HEK293T (cell line): ENCODE measurements at regions not wholly inside any gene's neighbourhood (a gene's known extent, or its start where the extent isn't known, plus 50 kb on each side); places are given as distances from the start of the nearest gene placed in this dataset.
"Not testable (repeated sequence)": the region's sequence is repeated elsewhere in the genome, so short reads cannot be mapped to it uniquely, and the experiment has no call there.

Experiments used
- CTCF ChIA-PET: fragments of 350-600 bp; formaldehyde crosslinking; extraction: SDS; loops from one replicate; lab custom pipeline; 2021; ENCODE audit warnings: antibody characterized with exemption, inconsistent platforms; lab: Yijun Ruan, JAX
- POLR2A ChIA-PET: fragments of 350-600 bp; formaldehyde crosslinking; extraction: SDS; loops from one replicate; lab custom pipeline; 2020; ENCODE audit warnings: antibody characterized with exemption, inconsistent platforms; lab: Yijun Ruan, JAX
- DNase-seq: peaks from one replicate; pipeline ENCODE4 v3.0.0; 2012; ENCODE audit warnings: mixed read lengths; ENCODE audit errors: extremely low spot score
- ARNT ChIP-seq: fragments of 450-650 bp; IDR thresholded peaks from 2 replicates; pipeline ENCODE4 v1.6.1; 2017; ENCODE audit warnings: mild to moderate bottlenecking
- BHLHE40 ChIP-seq: fragments of 450-650 bp; IDR thresholded peaks from 2 replicates; pipeline ENCODE4 v1.6.1; 2016; ENCODE audit warnings: mild to moderate bottlenecking, moderate library complexity, borderline replicate concordance
- CTBP1 ChIP-seq: fragments of 450-650 bp; IDR thresholded peaks from 2 replicates; pipeline ENCODE4 v1.6.1; 2016; ENCODE audit warnings: borderline replicate concordance
- ELF4 ChIP-seq: fragments of 450-650 bp; IDR thresholded peaks from 2 replicates; pipeline ENCODE4 v1.6.1; 2017; ENCODE audit warnings: antibody characterized with exemption
- FOXA1 ChIP-seq: fragments of 450-650 bp; IDR thresholded peaks from 2 replicates; pipeline ENCODE4 v1.6.1; 2016; ENCODE audit warnings: mild to moderate bottlenecking
- FOXK2 ChIP-seq: fragments of 450-650 bp; IDR thresholded peaks from 2 replicates; pipeline ENCODE4 v1.6.1; 2016; ENCODE audit warnings: mild to moderate bottlenecking
- FOXM1 ChIP-seq: fragments of 450-650 bp; IDR thresholded peaks from 2 replicates; pipeline ENCODE4 v1.6.1; 2017; ENCODE audit warnings: mild to moderate bottlenecking, borderline replicate concordance
- HDGF ChIP-seq: fragments of 450-650 bp; IDR thresholded peaks from 2 replicates; pipeline ENCODE4 v1.6.1; 2017; ENCODE audit warnings: antibody characterized with exemption, borderline replicate concordance
- L3MBTL2 ChIP-seq: fragments of 450-650 bp; conservative IDR thresholded peaks from 2 replicates; pipeline ENCODE4 v1.6.1; 2016; ENCODE audit warnings: mild to moderate bottlenecking
- LEF1 ChIP-seq: fragments of 450-650 bp; IDR thresholded peaks from 2 replicates; pipeline ENCODE4 v1.6.1; 2017; ENCODE audit warnings: mild to moderate bottlenecking, borderline replicate concordance
- NFRKB ChIP-seq: fragments of 450-650 bp; IDR thresholded peaks from 2 replicates; pipeline ENCODE4 v1.6.1; 2016; ENCODE audit warnings: mild to moderate bottlenecking, moderate library complexity
- PKNOX1 ChIP-seq: fragments of 450-650 bp; IDR thresholded peaks from 2 replicates; pipeline ENCODE4 v1.6.1; 2016
- SP1 ChIP-seq: fragments of 450-650 bp; IDR thresholded peaks from 2 replicates; pipeline ENCODE4 v1.6.1; 2017
- SUZ12 ChIP-seq: fragments of 450-650 bp; IDR thresholded peaks from 2 replicates; pipeline ENCODE4 v1.6.1; 2016; ENCODE audit warnings: mild to moderate bottlenecking
- TARDBP ChIP-seq: fragments of 450-650 bp; IDR thresholded peaks from 2 replicates; pipeline ENCODE4 v1.6.1; 2016
- ZNF384 ChIP-seq: fragments of 450-650 bp; IDR thresholded peaks from 2 replicates; pipeline ENCODE4 v1.6.1; 2016

GRCh38 chr5:27462936-27463335, 424.6 kb upstream of the CDH9 start:
- POLR2A ChIA-PET = no interaction called here
- CTCF ChIA-PET = no interaction called here

GRCh38 chr5:27458287-27458686, 419.9 kb upstream of the CDH9 start:
- CTCF ChIA-PET = no interaction called here
- TF ChIP-seq LEF1 (no peak), BHLHE40 (no peak)
- no peak for DNase-seq
- POLR2A ChIA-PET = no interaction called here

More at GRCh38 chr5:27462936-27463335, 424.6 kb upstream of the CDH9 start:
- DNase-seq = no peak
- TF ChIP-seq HDGF (no peak), PKNOX1 (no peak), ZNF384 (no peak), ELF4 (no peak), L3MBTL2 (no peak), FOXA1 (no peak), ARNT (no peak), FOXM1 (no peak), NFRKB (no peak), CTBP1 (no peak), SUZ12 (no peak), SP1 (no peak), LEF1 (no peak), FOXK2 (no peak)

GRCh38 chr5:27451377-27451776, 413.0 kb upstream of the CDH9 start:
- CTCF ChIA-PET = no interaction called here

GRCh38 chr5:27450607-27451006, 412.2 kb upstream of the CDH9 start:
- CTCF ChIA-PET = no interaction called here
- POLR2A ChIA-PET = no interaction called here
- no peak for DNase-seq
- no peak for TF ChIP-seq ZNF384
- TF ChIP-seq NFRKB = no peak
- no peak for TF ChIP-seq ARNT
- TF ChIP-seq LEF1 = no peak
- TF ChIP-seq CTBP1 = no peak
- no peak for TF ChIP-seq FOXA1
- no peak for TF ChIP-seq TARDBP
- no peak for TF ChIP-seq SUZ12
- TF ChIP-seq SP1 = no peak
- TF ChIP-seq PKNOX1 = no peak
- no peak for TF ChIP-seq FOXM1
- no peak for TF ChIP-seq ELF4
- TF ChIP-seq HDGF = no peak
- no peak for TF ChIP-seq BHLHE40
- no peak for TF ChIP-seq L3MBTL2
- TF ChIP-seq FOXK2 = no peak

More at GRCh38 chr5:27451377-27451776, 413.0 kb upstream of the CDH9 start:
- TF ChIP-seq FOXM1 (no peak), FOXA1 (no peak), L3MBTL2 (no peak), SUZ12 (no peak), BHLHE40 (no peak), LEF1 (no peak), HDGF (no peak), TARDBP (no peak), NFRKB (no peak), ZNF384 (no peak), ELF4 (no peak), ARNT (no peak), SP1 (no peak), PKNOX1 (no peak), FOXK2 (no peak), CTBP1 (no peak)
- POLR2A ChIA-PET = no interaction called here
- DNase-seq = no peak

- CTCF ChIA-PET = not testable (repeated sequence)
Observed at GRCh38 chr5:27439383-27439782, 401.0 kb upstream of the CDH9 start.

GRCh38 chr5:27437594-27438200, 399.3 kb upstream of the CDH9 start:
- ChIA-PET CTCF (interaction anchor here (0.6 kb wide), 1 partner anchor 313 kb away, joined by 3 read pairs; no protein-coding TSS in a partner anchor), POLR2A (no interaction called here)
- no peak for DNase-seq
- TF ChIP-seq ARNT = no peak
- TF ChIP-seq PKNOX1 = no peak
- no peak for TF ChIP-seq LEF1
- no peak for TF ChIP-seq NFRKB
- no peak for TF ChIP-seq FOXA1
- no peak for TF ChIP-seq HDGF
- no peak for TF ChIP-seq TARDBP
- TF ChIP-seq ZNF384 = no peak
- no peak for TF ChIP-seq SUZ12
- no peak for TF ChIP-seq CTBP1
- no peak for TF ChIP-seq FOXK2
- no peak for TF ChIP-seq ELF4
- TF ChIP-seq FOXM1 = no peak
- no peak for TF ChIP-seq L3MBTL2
- TF ChIP-seq BHLHE40 = no peak
- no peak for TF ChIP-seq SP1

More at GRCh38 chr5:27439383-27439782, 401.0 kb upstream of the CDH9 start:
- DNase-seq, POLR2A ChIA-PET: not testable (repeated sequence)
